CD4-positive, alpha-beta T cell (primary cell): ENCODE measurements at regions not wholly inside any gene's neighbourhood (a gene's known extent, or its start where the extent isn't known, plus 50 kb on each side); places are given as distances from the start of the nearest gene placed in this dataset.

Source experiments
- ATAC-seq: fragments of 200-7000 bp; cut with Tn5 transposase; one replicate; pipeline ENCODE4 v1.10.0; 2022; ENCODE audit warnings: mild to moderate bottlenecking; ENCODE audit not compliant: poor library complexity
- CTCF ChIA-PET: fragments of 350-600 bp; sonication (Branson Sonifier 250); formaldehyde crosslinking; loops from one replicate; lab custom pipeline; 2021; ENCODE audit warnings: antibody characterized with exemption, inconsistent platforms; lab: Charles Lee
- POLR2A ChIA-PET: fragments of 350-600 bp; sonication (Branson Sonifier 250); formaldehyde crosslinking; loops from one replicate; lab custom pipeline; 2021; ENCODE audit warnings: antibody characterized with exemption, inconsistent platforms; lab: Charles Lee
- DNase-seq, 14 experiments: peaks; one replicate each; pipeline ENCODE4 v3.0.0-alpha.2; 2013 to 2020; ENCODE audit warnings: mixed read lengths in 2 of 14
- H3K27ac ChIP-seq, 2 donors: one replicate each; pipeline versions ENCODE4 v1.5.1 to v1.7.0; 2013; ENCODE audit warnings: low read length in 2 of 2, low read depth in 1 of 2, mild to moderate bottlenecking in 1 of 2
- H3K27me3 ChIP-seq, 2 experiments: 1 replicate in 1 of 2; 2 replicates in 1 of 2; pipeline versions ENCODE4 v1.6.1 to v1.7.0; 2013; ENCODE audit warnings: low read length in 2 of 2, control low read depth in 1 of 2, mild to moderate bottlenecking in 1 of 2, moderate library complexity in 1 of 2; ENCODE audit not compliant: insufficient read depth in 2 of 2, control insufficient read depth in 1 of 2
- H3K36me3 ChIP-seq: one replicate; pipeline ENCODE4 v1.6.1; 2013; ENCODE audit warnings: low read length, control low read depth; ENCODE audit not compliant: insufficient read depth
- H3K4me1 ChIP-seq: one replicate; pipeline ENCODE4 v1.6.1; 2013; ENCODE audit warnings: low read length, control low read depth; ENCODE audit not compliant: insufficient read depth
- H3K4me3 ChIP-seq: one replicate; pipeline ENCODE4 v1.5.1; 2013; ENCODE audit warnings: mild to moderate bottlenecking, low read length, moderate library complexity
- H3K9me3 ChIP-seq, 2 experiments: 1 replicate in 1 of 2; 2 replicates in 1 of 2; pipeline versions ENCODE4 v1.6.1 to v1.7.0; 2013; ENCODE audit warnings: low read length in 2 of 2, mild to moderate bottlenecking in 2 of 2, control low read depth in 1 of 2, moderate library complexity in 1 of 2; ENCODE audit not compliant: control insufficient read depth in 1 of 2, insufficient read depth in 1 of 2
- H3K27ac Mint-ChIP-seq: one replicate; pipeline ENCODE4 v1.8.0; 2020; ENCODE audit warnings: mixed read lengths
- H3K27me3 Mint-ChIP-seq: one replicate; pipeline ENCODE4 v1.8.0; 2021; ENCODE audit warnings: mixed read lengths
- H3K36me3 Mint-ChIP-seq: one replicate; pipeline ENCODE4 v1.8.0; 2021; ENCODE audit warnings: low read depth, mixed read lengths
- H3K4me1 Mint-ChIP-seq: one replicate; pipeline ENCODE4 v1.8.0; 2021; ENCODE audit warnings: low read depth, mixed read lengths
- H3K4me3 Mint-ChIP-seq: one replicate; pipeline ENCODE4 v1.8.0; 2020; ENCODE audit warnings: mild to moderate bottlenecking, mixed read lengths
- H3K9me3 Mint-ChIP-seq: one replicate; pipeline ENCODE4 v1.8.0; 2020; ENCODE audit warnings: mixed read lengths
- intact Hi-C, 2 experiments: fragments of 100-400 bp; cut with DNase I in 1 of 2; cut with micrococcal nuclease in 1 of 2; formaldehyde crosslinking; loops; one replicate each; pipeline versions ENCODE4 v1.15.1 to v1.9.0; 2023 to 2025; cut with DNase I, micrococcal nuclease
- TF ChIP-seq, protein P1 (sequence below): fragments of 200-600 bp; IDR thresholded peaks from one replicate; pipeline ENCODE4 v1.8.0; 2022; ENCODE audit warnings: antibody characterized with exemption, mild to moderate bottlenecking

GRCh38 chr7:96578606-96579005 lies 131.0 kb downstream of the SEM1 start:
- H3K4me3 Mint-ChIP-seq: no peak overlapping the region
- POLR2A ChIA-PET: no interaction called here
- CTCF ChIA-PET: no interaction called here
- H3K4me1 Mint-ChIP-seq: no peaks in the 10 kb centered on the region
- intact Hi-C loops: no loop called here
- H3K4me3 ChIP-seq: no peak overlapping the region
- peaks cover 18% of the 10 kb centered on the region for H3K27me3 Mint-ChIP-seq
- no peak for DNase-seq
- TF ChIP-seq, protein P1, sequence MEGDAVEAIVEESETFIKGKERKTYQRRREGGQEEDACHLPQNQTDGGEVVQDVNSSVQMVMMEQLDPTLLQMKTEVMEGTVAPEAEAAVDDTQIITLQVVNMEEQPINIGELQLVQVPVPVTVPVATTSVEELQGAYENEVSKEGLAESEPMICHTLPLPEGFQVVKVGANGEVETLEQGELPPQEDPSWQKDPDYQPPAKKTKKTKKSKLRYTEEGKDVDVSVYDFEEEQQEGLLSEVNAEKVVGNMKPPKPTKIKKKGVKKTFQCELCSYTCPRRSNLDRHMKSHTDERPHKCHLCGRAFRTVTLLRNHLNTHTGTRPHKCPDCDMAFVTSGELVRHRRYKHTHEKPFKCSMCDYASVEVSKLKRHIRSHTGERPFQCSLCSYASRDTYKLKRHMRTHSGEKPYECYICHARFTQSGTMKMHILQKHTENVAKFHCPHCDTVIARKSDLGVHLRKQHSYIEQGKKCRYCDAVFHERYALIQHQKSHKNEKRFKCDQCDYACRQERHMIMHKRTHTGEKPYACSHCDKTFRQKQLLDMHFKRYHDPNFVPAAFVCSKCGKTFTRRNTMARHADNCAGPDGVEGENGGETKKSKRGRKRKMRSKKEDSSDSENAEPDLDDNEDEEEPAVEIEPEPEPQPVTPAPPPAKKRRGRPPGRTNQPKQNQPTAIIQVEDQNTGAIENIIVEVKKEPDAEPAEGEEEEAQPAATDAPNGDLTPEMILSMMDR: no peak
- no peaks in the 10 kb centered on the region for H3K4me1 ChIP-seq
- H3K9me3 Mint-ChIP-seq: peaks cover 2% of the 10 kb centered on the region
- H3K27me3 ChIP-seq: peaks cover 0 to 4% of the 10 kb centered on the region in 2 experiments
- H3K9me3 ChIP-seq: peaks cover 0 to 5% of the 10 kb centered on the region in 2 experiments
- H3K36me3 ChIP-seq: no peaks in the 10 kb centered on the region
- no peaks in the 10 kb centered on the region for H3K36me3 Mint-ChIP-seq
- no peak overlapping the region for H3K27ac Mint-ChIP-seq
- no peak overlapping the region for H3K27ac ChIP-seq
- ATAC-seq: no peak

- POLR2A ChIA-PET: no interaction called here
These were observed 146.2 kb downstream of the SEM1 start for GRCh38 chr7:96563409-96563808.

GRCh38 chr7:96562966-96563365 lies 146.7 kb downstream of the SEM1 start:
- Mint-ChIP-seq H3K27ac (no peak overlapping the region), H3K36me3 (no peaks in the 10 kb centered on the region), H3K27me3 (peaks cover 3% of the 10 kb centered on the region), H3K4me3 (no peak overlapping the region), H3K9me3 (no peaks in the 10 kb centered on the region), H3K4me1 (no peaks in the 10 kb centered on the region)
- no peaks in the 10 kb centered on the region for H3K4me1 ChIP-seq
- H3K27me3 ChIP-seq: peaks cover 0 to 2% of the 10 kb centered on the region in 2 experiments
- ATAC-seq (no peak), DNase-seq (no peak)
- TF ChIP-seq, protein P1: no peak
- intact Hi-C loops: no loop called here
- no peak overlapping the region for H3K27ac ChIP-seq
- ChIA-PET CTCF (no interaction called here), POLR2A (no interaction called here)
- no peaks in the 10 kb centered on the region for H3K9me3 ChIP-seq
- no peaks in the 10 kb centered on the region for H3K36me3 ChIP-seq
- H3K4me3 ChIP-seq: no peak overlapping the region

More at GRCh38 chr7:96563409-96563808, 146.2 kb downstream of the SEM1 start:
- CTCF ChIA-PET: no interaction called here
- Histone ChIP-seq H3K4me1 (no peaks in the 10 kb centered on the region), H3K27me3 (peaks cover 0 to 2% of the 10 kb centered on the region in 2 experiments), H3K27ac (no peak overlapping the region), H3K9me3 (no peaks in the 10 kb centered on the region), H3K36me3 (no peaks in the 10 kb centered on the region), H3K4me3 (no peak overlapping the region)
- no peaks in the 10 kb centered on the region for H3K36me3 Mint-ChIP-seq
- no peaks in the 10 kb centered on the region for H3K4me1 Mint-ChIP-seq
- DNase-seq: no peak
- H3K27ac Mint-ChIP-seq: no peak overlapping the region
- H3K27me3 Mint-ChIP-seq: peaks cover 3% of the 10 kb centered on the region
- TF ChIP-seq, protein P1: no peak
- no peak for ATAC-seq
- intact Hi-C loops: no loop called here
- H3K9me3 Mint-ChIP-seq: no peaks in the 10 kb centered on the region
- no peak overlapping the region for H3K4me3 Mint-ChIP-seq
